H9 (cell line): ENCODE measurements at regions not wholly inside any gene's neighbourhood (a gene's known extent, or its start where the extent isn't known, plus 50 kb on each side); places are given as distances from the start of the nearest gene placed in this dataset.

ENCODE experiments used
- DNase-seq: peaks from one replicate; pipeline ENCODE4 v3.0.0-alpha.2; 2017
- H2AFZ ChIP-seq: one replicate; pipeline ENCODE4 v1.6.1; 2013; ENCODE audit warnings: mild to moderate bottlenecking, low read length, control low read depth, moderate library complexity
- H2AK5ac ChIP-seq: 2 replicates; pipeline ENCODE4 v1.6.1; 2013; ENCODE audit warnings: low read length, control low read depth, mixed read lengths; ENCODE audit not compliant: insufficient read length
- H2BK120ac ChIP-seq: one replicate; pipeline ENCODE4 v1.6.1; 2013; ENCODE audit warnings: low read depth, mild to moderate bottlenecking, low read length, control low read depth, inconsistent platforms; ENCODE audit not compliant: poor library complexity, severe bottlenecking
- H2BK12ac ChIP-seq: 2 replicates; pipeline ENCODE4 v1.6.1; 2013; ENCODE audit warnings: low read length, control low read depth, mixed read lengths, low read depth; ENCODE audit not compliant: insufficient read length
- H2BK15ac ChIP-seq: 2 replicates; pipeline ENCODE4 v1.6.1; 2013; ENCODE audit warnings: low read depth, low read length, control low read depth
- H2BK20ac ChIP-seq: one replicate; pipeline ENCODE4 v1.6.1; 2013; ENCODE audit warnings: low read depth, mild to moderate bottlenecking, low read length, control low read depth, inconsistent platforms; ENCODE audit not compliant: poor library complexity, severe bottlenecking
- H2BK5ac ChIP-seq: 2 replicates; pipeline ENCODE4 v1.6.1; 2013; ENCODE audit warnings: low read length, control low read depth, mixed read lengths; ENCODE audit not compliant: insufficient read length
- H3K14ac ChIP-seq: 2 replicates; pipeline ENCODE4 v1.6.1; 2013; ENCODE audit warnings: low read length, control low read depth; ENCODE audit not compliant: insufficient read depth
- H3K18ac ChIP-seq: 2 replicates; pipeline ENCODE4 v1.6.1; 2013; ENCODE audit warnings: low read depth, mild to moderate bottlenecking, mixed read lengths, low read length, control low read depth; ENCODE audit not compliant: insufficient read length
- H3K23ac ChIP-seq: 2 replicates; pipeline ENCODE4 v1.6.1; 2013; ENCODE audit warnings: low read length, control low read depth, mixed read lengths, low read depth; ENCODE audit not compliant: insufficient read length
- H3K23me2 ChIP-seq: 2 replicates; pipeline ENCODE4 v1.6.1; 2013; ENCODE audit warnings: low read depth, mild to moderate bottlenecking, mixed read lengths, low read length, control low read depth; ENCODE audit not compliant: insufficient read length, poor library complexity, severe bottlenecking
- H3K27ac ChIP-seq: 2 replicates; pipeline ENCODE4 v1.5.1; 2013; ENCODE audit warnings: low read length, control low read depth, mixed read lengths, low read depth; ENCODE audit not compliant: insufficient read length
- H3K27me3 ChIP-seq: 2 replicates; pipeline ENCODE4 v1.6.1; 2013; ENCODE audit warnings: low read length, control low read depth, inconsistent platforms; ENCODE audit not compliant: insufficient read depth
- H3K4ac ChIP-seq: 2 replicates; pipeline ENCODE4 v1.6.1; 2013; ENCODE audit warnings: low read depth, mild to moderate bottlenecking, control low read depth, inconsistent platforms, low read length, moderate library complexity
- H3K4me1 ChIP-seq: 2 replicates; pipeline ENCODE4 v1.6.1; 2013; ENCODE audit warnings: low read length, control low read depth, inconsistent platforms; ENCODE audit not compliant: insufficient read depth
- H3K4me2 ChIP-seq: 2 replicates; pipeline ENCODE4 v1.6.1; 2013; ENCODE audit warnings: low read length, control low read depth, mixed read lengths; ENCODE audit not compliant: insufficient read length, insufficient read depth
- H3K56ac ChIP-seq: 2 replicates; pipeline ENCODE4 v1.6.1; 2013; ENCODE audit warnings: low read depth, mild to moderate bottlenecking, mixed read lengths, low read length, control low read depth; ENCODE audit not compliant: insufficient read length
- H3K79me1 ChIP-seq: 2 replicates; pipeline ENCODE4 v1.6.1; 2013; ENCODE audit warnings: low read depth, mild to moderate bottlenecking, moderate library complexity, low read length, control low read depth, inconsistent platforms; ENCODE audit not compliant: insufficient read depth, poor library complexity, severe bottlenecking
- H3K79me2 ChIP-seq: 2 replicates; pipeline ENCODE4 v1.6.1; 2013; ENCODE audit warnings: low read length, control low read depth, inconsistent platforms; ENCODE audit not compliant: insufficient read depth
- H3K9ac ChIP-seq: 2 replicates; pipeline ENCODE4 v1.6.1; 2013; ENCODE audit warnings: low read length, control low read depth, mixed read lengths; ENCODE audit not compliant: insufficient read length; ENCODE audit errors: extremely low read depth
- H3K9me3 ChIP-seq: one replicate; pipeline ENCODE4 v1.6.1; 2013; ENCODE audit warnings: low read depth, low read length, inconsistent platforms; ENCODE audit not compliant: control insufficient read depth
- H3T11ph ChIP-seq: one replicate; pipeline ENCODE4 v1.6.1; 2013; ENCODE audit warnings: mild to moderate bottlenecking, low read length, control low read depth, inconsistent platforms
- H4K20me1 ChIP-seq: one replicate; pipeline ENCODE4 v1.6.1; 2013; ENCODE audit not compliant: control insufficient read depth, insufficient read length, insufficient read depth
- H4K5ac ChIP-seq: 2 replicates; pipeline ENCODE4 v1.6.1; 2013; ENCODE audit warnings: low read depth, mild to moderate bottlenecking, mixed read lengths, low read length, control low read depth; ENCODE audit not compliant: insufficient read length
- H4K8ac ChIP-seq: replicated peaks from 2 replicates; pipeline ENCODE4 v1.6.1; 2013; ENCODE audit warnings: low read length, control low read depth, mixed read lengths, low read depth; ENCODE audit not compliant: insufficient read length
- H4K91ac ChIP-seq: 2 replicates; pipeline ENCODE4 v1.6.1; 2013; ENCODE audit warnings: low read depth, mild to moderate bottlenecking, moderate library complexity, mixed read lengths, low read length, control low read depth; ENCODE audit not compliant: insufficient read length
- H3K27ac Mint-ChIP-seq, 3 experiments: 2 replicates in 2 of 3; 3 replicates in 1 of 3; pipeline ENCODE4 v1.8.0; 2020 to 2021; ENCODE audit warnings: mixed read lengths in 3 of 3, mild to moderate bottlenecking in 1 of 3, moderate library complexity in 1 of 3
- H3K27me3 Mint-ChIP-seq: 2 replicates; pipeline ENCODE4 v1.8.0; 2021; ENCODE audit warnings: low read depth, mild to moderate bottlenecking, moderate library complexity, mixed read lengths
- H3K36me3 Mint-ChIP-seq, 3 experiments: 2 replicates in 2 of 3; 3 replicates in 1 of 3; pipeline ENCODE4 v1.8.0; 2020 to 2021; ENCODE audit warnings: low read depth in 3 of 3, mixed read lengths in 3 of 3; ENCODE audit not compliant: insufficient read depth in 1 of 3
- H3K4me1 Mint-ChIP-seq, 2 experiments: 2 replicates each; pipeline ENCODE4 v1.8.0; 2020; ENCODE audit warnings: mixed read lengths in 2 of 2
- H3K4me3 Mint-ChIP-seq, 2 experiments: 2 replicates in 1 of 2; 3 replicates in 1 of 2; pipeline ENCODE4 v1.8.0; 2020 to 2021; ENCODE audit warnings: mild to moderate bottlenecking in 2 of 2, mixed read lengths in 2 of 2, moderate library complexity in 1 of 2
- H3K9me3 Mint-ChIP-seq, 2 experiments: 2 replicates in 1 of 2; 3 replicates in 1 of 2; pipeline ENCODE4 v1.8.0; 2020; ENCODE audit warnings: mild to moderate bottlenecking in 2 of 2, mixed read lengths in 2 of 2, moderate library complexity in 1 of 2
- CTCF ChIP-seq: fragments of 200-600 bp; sonication (generic); conservative IDR thresholded peaks from 3 replicates; pipeline ENCODE4 v1.8.0; 2021; ENCODE audit warnings: antibody characterized with exemption, mild to moderate bottlenecking
- whole genome bisulfite sequencing: extraction: QIAGEN DNeasy Blood & Tissue Kit; methylation state at CpG from one replicate; pipeline ENCODE4 v1.1.7; 2013; ENCODE audit warnings: missing lambda C conversion rate, low lambda C conversion rate, mixed read lengths; ENCODE audit not compliant: insufficient read length; ENCODE audit errors: extremely low coverage; 5-methylcytosine and 5-hydroxymethylcytosine counted together

DNA sequence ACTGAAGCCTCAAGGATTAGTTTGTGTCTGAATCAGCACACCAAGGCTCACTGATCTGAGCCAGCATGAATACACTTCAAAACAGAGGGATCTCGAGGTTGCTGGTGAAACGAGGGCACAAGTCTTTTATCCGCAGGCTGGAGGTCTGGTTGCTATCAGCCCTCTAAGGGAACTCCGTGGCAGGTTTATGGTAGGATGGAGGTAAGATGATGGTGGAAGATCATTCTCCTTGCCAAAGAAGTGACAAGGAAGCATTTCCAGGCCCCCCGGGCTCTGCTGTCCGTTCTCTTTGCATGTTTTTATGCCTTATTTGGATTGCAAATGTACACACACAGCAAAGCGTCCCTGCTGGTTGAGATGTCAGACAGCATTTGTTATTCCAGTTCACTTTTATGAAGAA lies 268.3 kb downstream of the ARHGAP12 start:
- H3K4me3 Mint-ChIP-seq: no peak overlapping the region
- no peak overlapping the region for H3K4ac ChIP-seq
- no peak overlapping the region for H3K23ac ChIP-seq
- H4K5ac ChIP-seq: no peak overlapping the region
- no peak overlapping the region for H4K8ac ChIP-seq
- H3K9me3 Mint-ChIP-seq: peaks cover 0 to 6% of the 10 kb centered on the region in 2 experiments; a peak in 2 of 5 replicates
- H4K20me1 ChIP-seq: no peaks in the 10 kb centered on the region
- no peak for TF ChIP-seq CTCF
- no peak overlapping the region for H2BK120ac ChIP-seq
- H3K23me2 ChIP-seq: no peaks in the 10 kb centered on the region
- H3K9ac ChIP-seq: no peak overlapping the region
- no peak overlapping the region for H3K4me2 ChIP-seq
- no peaks in the 10 kb centered on the region for H3K9me3 ChIP-seq
- H3K56ac ChIP-seq: no peak overlapping the region
- no peak overlapping the region for H3K18ac ChIP-seq
- no peak overlapping the region for H2BK12ac ChIP-seq
- no peaks in the 10 kb centered on the region for H3K27me3 Mint-ChIP-seq
- H3K4me1 ChIP-seq: no peaks in the 10 kb centered on the region
- no peak overlapping the region for H2AFZ ChIP-seq
- no peak overlapping the region for H2BK20ac ChIP-seq
- H2AK5ac ChIP-seq: no peak overlapping the region
- no peaks in the 10 kb centered on the region for H3K79me1 ChIP-seq
- no peak overlapping the region for H3K27ac ChIP-seq
- no CpG with 5 or more reads among the region's 7 CpGs for WGBS
- H3K36me3 Mint-ChIP-seq: peaks cover 0 to 2% (median 0%) of the 10 kb centered on the region in 3 experiments; a peak in 1 of 7 replicates
- no peaks in the 10 kb centered on the region for H3K27me3 ChIP-seq
- DNase-seq: no peak
- H3K4me1 Mint-ChIP-seq: peaks cover 8 to 13% of the 10 kb centered on the region in 2 experiments
- H3K27ac Mint-ChIP-seq: no peak overlapping the region
- no peaks in the 10 kb centered on the region for H3K79me2 ChIP-seq
- no peak overlapping the region for H2BK5ac ChIP-seq
- H2BK15ac ChIP-seq: no peak overlapping the region
- no peak overlapping the region for H4K91ac ChIP-seq
- H3T11ph ChIP-seq: no peak overlapping the region
- H3K14ac ChIP-seq: no peak overlapping the region
